MM.1S (cell line): ENCODE measurements at regions not wholly inside any gene's neighbourhood (a gene's known extent, or its start where the extent isn't known, plus 50 kb on each side); places are given as distances from the start of the nearest gene placed in this dataset.

ENCODE experiments used
- DNase-seq: peaks from one replicate; pipeline ENCODE4 v3.0.0-alpha.2; 2015
- H2AFZ ChIP-seq: fragments of 300-600 bp; sonication (generic); 2 replicates; pipeline ENCODE4 v1.6.0; 2016; ENCODE audit warnings: antibody characterized with exemption, low read length
- H3F3A ChIP-seq: fragments of 300-600 bp; sonication (generic); 2 replicates; pipeline ENCODE4 v1.6.1; 2016; ENCODE audit warnings: mild to moderate bottlenecking, antibody characterized with exemption, low read length, moderate library complexity, mixed read lengths; ENCODE audit not compliant: insufficient read depth
- H3K27ac ChIP-seq: fragments of 300-600 bp; sonication (generic); 2 replicates; pipeline ENCODE4 v1.5.1; 2016; ENCODE audit warnings: mild to moderate bottlenecking, low read length
- H3K27me3 ChIP-seq: fragments of 300-600 bp; sonication (generic); replicated peaks from 2 replicates; pipeline ENCODE4 v1.6.0; 2016; ENCODE audit warnings: low read length; ENCODE audit not compliant: insufficient read depth
- H3K36me3 ChIP-seq: fragments of 300-600 bp; sonication (generic); replicated peaks from 2 replicates; pipeline ENCODE4 v1.6.1; 2016; ENCODE audit warnings: mild to moderate bottlenecking, low read length, mixed read lengths; ENCODE audit not compliant: insufficient read depth
- H3K4me1 ChIP-seq: fragments of 300-600 bp; sonication (generic); 2 replicates; pipeline ENCODE4 v1.6.1; 2016; ENCODE audit warnings: low read length, mixed read lengths
- H3K4me2 ChIP-seq: fragments of 300-600 bp; sonication (generic); 2 replicates; pipeline ENCODE4 v1.6.0; 2016; ENCODE audit warnings: low read depth, low read length
- H3K4me3 ChIP-seq: fragments of 300-600 bp; sonication (generic); 2 replicates; pipeline ENCODE4 v1.5.1; 2016; ENCODE audit warnings: low read length, mixed read lengths
- H3K79me2 ChIP-seq: fragments of 300-600 bp; sonication (generic); 2 replicates; pipeline ENCODE4 v1.6.1; 2016; ENCODE audit warnings: mixed run types, low read length, mixed read lengths
- H3K9ac ChIP-seq: fragments of 300-600 bp; sonication (generic); 2 replicates; pipeline ENCODE4 v1.6.1; 2016; ENCODE audit warnings: low read length, mixed read lengths
- H3K9me2 ChIP-seq: fragments of 300-600 bp; sonication (generic); replicated peaks from 2 replicates; pipeline ENCODE4 v1.6.1; 2016; ENCODE audit warnings: mild to moderate bottlenecking, low read length, mixed read lengths; ENCODE audit not compliant: insufficient read depth
- H3K9me3 ChIP-seq: fragments of 300-600 bp; sonication (generic); replicated peaks from 2 replicates; pipeline ENCODE4 v1.6.1; 2016; ENCODE audit warnings: mild to moderate bottlenecking, low read length, mixed read lengths; ENCODE audit not compliant: insufficient read depth
- H4K20me1 ChIP-seq: fragments of 300-600 bp; sonication (generic); 2 replicates; pipeline ENCODE4 v1.6.1; 2016; ENCODE audit warnings: mild to moderate bottlenecking, low read length, moderate library complexity, mixed read lengths; ENCODE audit not compliant: insufficient read depth
- EZH2 ChIP-seq: fragments of 300-600 bp; sonication (generic); optimal IDR thresholded peaks from 2 replicates; pipeline ENCODE3; 2017; ENCODE audit warnings: low read depth, mild to moderate bottlenecking, antibody characterized with exemption, low read length, mixed read lengths
- EZH2phosphoT487 ChIP-seq: fragments of 300-600 bp; sonication (generic); IDR thresholded peaks from 2 replicates; pipeline ENCODE4 v1.6.1; 2018; ENCODE audit warnings: antibody characterized with exemption, low read length
- TF ChIP-seq, protein P1 (sequence below): fragments of 300-600 bp; sonication (generic); IDR thresholded peaks from 2 replicates; pipeline ENCODE4 v1.5.1; 2016; ENCODE audit warnings: antibody characterized with exemption, low read length, mixed read lengths

DNA sequence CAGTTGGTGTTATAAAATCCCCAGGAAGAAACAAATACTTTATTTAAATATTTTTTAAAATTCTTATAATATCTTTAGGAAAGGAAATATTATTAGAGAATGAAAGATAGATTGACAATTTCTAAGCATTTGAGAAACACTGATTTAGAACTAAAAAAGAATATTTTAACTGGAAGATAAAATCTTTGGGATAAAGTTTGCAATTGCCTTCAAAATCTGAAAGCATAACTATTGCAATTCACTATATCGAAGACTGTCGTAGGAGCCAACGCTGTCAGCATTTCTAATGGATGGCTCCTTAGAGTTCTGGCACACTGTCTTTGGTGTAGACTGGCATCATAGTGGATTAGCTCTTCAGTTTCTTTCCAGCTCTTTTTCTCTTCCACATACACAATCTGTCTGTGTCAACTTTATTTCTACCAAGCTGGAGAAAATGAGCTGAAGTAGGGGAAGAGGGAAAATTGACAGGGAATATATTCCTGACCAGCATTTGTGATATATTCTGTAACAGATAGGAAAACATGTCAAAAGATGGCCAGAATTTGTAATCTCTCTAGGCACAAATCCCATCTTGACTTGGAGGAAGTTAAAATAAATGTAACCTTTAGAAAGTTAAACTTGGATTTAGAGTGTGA is 1561.4 kb downstream of the MAT2B start:
- Histone ChIP-seq H3K9me3 (no peaks in the 10 kb centered on the region), H4K20me1 (no peaks in the 10 kb centered on the region), H3K36me3 (no peaks in the 10 kb centered on the region), H3K4me1 (no peaks in the 10 kb centered on the region), H3K9me2 (no peaks in the 10 kb centered on the region), H3F3A (no peaks in the 10 kb centered on the region), H3K79me2 (no peaks in the 10 kb centered on the region), H3K9ac (no peak overlapping the region), H3K27me3 (no peaks in the 10 kb centered on the region), H3K27ac (no peak overlapping the region), H3K4me3 (no peak overlapping the region), H2AFZ (no peak overlapping the region), H3K4me2 (no peak overlapping the region)
- TF ChIP-seq, protein P1, sequence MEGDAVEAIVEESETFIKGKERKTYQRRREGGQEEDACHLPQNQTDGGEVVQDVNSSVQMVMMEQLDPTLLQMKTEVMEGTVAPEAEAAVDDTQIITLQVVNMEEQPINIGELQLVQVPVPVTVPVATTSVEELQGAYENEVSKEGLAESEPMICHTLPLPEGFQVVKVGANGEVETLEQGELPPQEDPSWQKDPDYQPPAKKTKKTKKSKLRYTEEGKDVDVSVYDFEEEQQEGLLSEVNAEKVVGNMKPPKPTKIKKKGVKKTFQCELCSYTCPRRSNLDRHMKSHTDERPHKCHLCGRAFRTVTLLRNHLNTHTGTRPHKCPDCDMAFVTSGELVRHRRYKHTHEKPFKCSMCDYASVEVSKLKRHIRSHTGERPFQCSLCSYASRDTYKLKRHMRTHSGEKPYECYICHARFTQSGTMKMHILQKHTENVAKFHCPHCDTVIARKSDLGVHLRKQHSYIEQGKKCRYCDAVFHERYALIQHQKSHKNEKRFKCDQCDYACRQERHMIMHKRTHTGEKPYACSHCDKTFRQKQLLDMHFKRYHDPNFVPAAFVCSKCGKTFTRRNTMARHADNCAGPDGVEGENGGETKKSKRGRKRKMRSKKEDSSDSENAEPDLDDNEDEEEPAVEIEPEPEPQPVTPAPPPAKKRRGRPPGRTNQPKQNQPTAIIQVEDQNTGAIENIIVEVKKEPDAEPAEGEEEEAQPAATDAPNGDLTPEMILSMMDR = no peak
- TF ChIP-seq EZH2 = no peak
- DNase-seq = no peak

DNA sequence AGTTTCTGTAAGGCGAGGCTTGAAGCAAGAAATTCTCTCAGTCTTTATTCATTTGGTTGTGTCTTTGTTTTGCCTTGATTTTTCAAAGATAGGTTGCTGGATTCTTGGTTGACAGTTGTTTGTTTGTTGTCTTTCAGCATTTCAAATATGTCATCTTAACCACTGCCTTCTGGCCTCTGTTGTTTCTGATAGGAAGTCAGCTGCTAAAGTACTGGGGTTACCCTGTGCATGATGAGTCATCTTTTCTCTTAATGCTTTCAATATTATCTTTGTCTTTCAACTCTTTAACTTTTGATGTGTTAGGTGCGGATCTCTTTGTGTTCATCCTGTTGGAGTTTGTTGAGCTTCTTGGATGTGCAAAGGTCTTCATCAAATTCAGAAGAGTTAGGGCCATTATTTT is 1571.3 kb downstream of the MAT2B start:
- H3K9me3 ChIP-seq = no peaks in the 10 kb centered on the region
- no peaks in the 10 kb centered on the region for H4K20me1 ChIP-seq
- H3F3A ChIP-seq = no peaks in the 10 kb centered on the region
- no peaks in the 10 kb centered on the region for H3K27me3 ChIP-seq
- H3K4me1 ChIP-seq = no peaks in the 10 kb centered on the region
- H3K9me2 ChIP-seq = no peaks in the 10 kb centered on the region
- H3K36me3 ChIP-seq = no peaks in the 10 kb centered on the region
- DNase-seq = peak; percentile 61
- no peak overlapping the region for H3K4me3 ChIP-seq
- H3K9ac ChIP-seq = no peak overlapping the region
- no peak overlapping the region for H3K27ac ChIP-seq
- H2AFZ ChIP-seq = no peak overlapping the region
- TF ChIP-seq EZH2 = no peak
- TF ChIP-seq, protein P1 = no peak
- TF ChIP-seq EZH2phosphoT487 = no peak
- no peaks in the 10 kb centered on the region for H3K79me2 ChIP-seq
- no peak overlapping the region for H3K4me2 ChIP-seq

- no peaks in the 10 kb centered on the region for H3K9me3 ChIP-seq
- no peak for DNase-seq
- H4K20me1 ChIP-seq = no peaks in the 10 kb centered on the region
- H3K36me3 ChIP-seq = no peaks in the 10 kb centered on the region
- H3K27ac ChIP-seq = no peak overlapping the region
- H3F3A ChIP-seq = no peaks in the 10 kb centered on the region
- H2AFZ ChIP-seq = no peak overlapping the region
- no peaks in the 10 kb centered on the region for H3K27me3 ChIP-seq
- H3K9ac ChIP-seq = no peak overlapping the region
- H3K9me2 ChIP-seq = no peaks in the 10 kb centered on the region
- no peak overlapping the region for H3K4me3 ChIP-seq
- H3K4me2 ChIP-seq = no peak overlapping the region
- TF ChIP-seq EZH2 = no peak
- TF ChIP-seq EZH2phosphoT487 = no peak
- TF ChIP-seq, protein P1 = no peak
- H3K4me1 ChIP-seq = no peaks in the 10 kb centered on the region
- no peaks in the 10 kb centered on the region for H3K79me2 ChIP-seq
Measured at GRCh38 chr5:165079389-165079788, 1574.0 kb downstream of the MAT2B start.
